Osteoblast (primary cell): ENCODE measurements at regions not wholly inside any gene's neighbourhood (a gene's known extent, or its start where the extent isn't known, plus 50 kb on each side); places are given as distances from the start of the nearest gene placed in this dataset.

ENCODE experiments used
- DNase-seq: peaks from one replicate; pipeline ENCODE4 v3.0.0; 2011; ENCODE audit warnings: low spot score, mixed read lengths; ENCODE audit not compliant: insufficient read length; ENCODE audit errors: missing footprints
- H2AFZ ChIP-seq: 2 replicates; pipeline ENCODE4 v1.6.0; 2011; ENCODE audit warnings: mild to moderate bottlenecking, low read length
- H3K27ac ChIP-seq: 2 replicates; pipeline ENCODE4 v1.5.1; 2011; ENCODE audit warnings: mild to moderate bottlenecking, low read depth, low read length, moderate library complexity
- H3K27me3 ChIP-seq: 2 replicates; pipeline ENCODE4 v1.6.0; 2012; ENCODE audit warnings: mild to moderate bottlenecking, control low read depth, inconsistent platforms, low read length, moderate library complexity; ENCODE audit not compliant: insufficient read depth
- H3K36me3 ChIP-seq: 2 replicates; pipeline ENCODE4 v1.5.1; 2011; ENCODE audit warnings: mild to moderate bottlenecking, low read length, control low read depth, moderate library complexity; ENCODE audit not compliant: insufficient read depth
- H3K4me1 ChIP-seq: 2 replicates; pipeline ENCODE4 v1.5.1; 2011; ENCODE audit warnings: mild to moderate bottlenecking, low read length, control low read depth, moderate library complexity; ENCODE audit not compliant: insufficient read depth
- H3K4me2 ChIP-seq: 2 replicates; pipeline ENCODE4 v1.6.0; 2011; ENCODE audit warnings: mild to moderate bottlenecking, low read length; ENCODE audit not compliant: insufficient read depth
- H3K4me3 ChIP-seq: fragments of 200-600 bp; sonication (generic); 3 replicates; pipeline ENCODE4 v1.5.1; 2012; ENCODE audit warnings: mild to moderate bottlenecking, low read length, inconsistent platforms; ENCODE audit not compliant: insufficient read depth
- H3K79me2 ChIP-seq: 2 replicates; pipeline ENCODE4 v1.6.0; 2012; ENCODE audit warnings: mild to moderate bottlenecking, low read length, control low read depth, inconsistent platforms; ENCODE audit not compliant: insufficient read depth
- H3K9me3 ChIP-seq: 2 replicates; pipeline ENCODE4 v1.5.1; 2011; ENCODE audit warnings: low read depth, low read length, control low read depth
- H4K20me1 ChIP-seq: 2 replicates; pipeline ENCODE4 v1.6.0; 2012; ENCODE audit warnings: mild to moderate bottlenecking, low read length, control low read depth; ENCODE audit not compliant: insufficient read depth
- TF ChIP-seq, protein P1 (sequence below): IDR thresholded peaks from 2 replicates; pipeline ENCODE4 v1.5.1; 2011; ENCODE audit warnings: mild to moderate bottlenecking, low read depth, low read length, moderate library complexity; ENCODE audit errors: extremely low read depth

GRCh38 chr9:29906065-29906464, 2332.8 kb upstream of the C9orf72 start:
- no peaks in the 10 kb centered on the region for H3K9me3 ChIP-seq
- H3K27ac ChIP-seq = no peak overlapping the region
- H2AFZ ChIP-seq = no peak overlapping the region
- no peaks in the 10 kb centered on the region for H3K36me3 ChIP-seq
- no peaks in the 10 kb centered on the region for H4K20me1 ChIP-seq
- TF ChIP-seq, protein P1, sequence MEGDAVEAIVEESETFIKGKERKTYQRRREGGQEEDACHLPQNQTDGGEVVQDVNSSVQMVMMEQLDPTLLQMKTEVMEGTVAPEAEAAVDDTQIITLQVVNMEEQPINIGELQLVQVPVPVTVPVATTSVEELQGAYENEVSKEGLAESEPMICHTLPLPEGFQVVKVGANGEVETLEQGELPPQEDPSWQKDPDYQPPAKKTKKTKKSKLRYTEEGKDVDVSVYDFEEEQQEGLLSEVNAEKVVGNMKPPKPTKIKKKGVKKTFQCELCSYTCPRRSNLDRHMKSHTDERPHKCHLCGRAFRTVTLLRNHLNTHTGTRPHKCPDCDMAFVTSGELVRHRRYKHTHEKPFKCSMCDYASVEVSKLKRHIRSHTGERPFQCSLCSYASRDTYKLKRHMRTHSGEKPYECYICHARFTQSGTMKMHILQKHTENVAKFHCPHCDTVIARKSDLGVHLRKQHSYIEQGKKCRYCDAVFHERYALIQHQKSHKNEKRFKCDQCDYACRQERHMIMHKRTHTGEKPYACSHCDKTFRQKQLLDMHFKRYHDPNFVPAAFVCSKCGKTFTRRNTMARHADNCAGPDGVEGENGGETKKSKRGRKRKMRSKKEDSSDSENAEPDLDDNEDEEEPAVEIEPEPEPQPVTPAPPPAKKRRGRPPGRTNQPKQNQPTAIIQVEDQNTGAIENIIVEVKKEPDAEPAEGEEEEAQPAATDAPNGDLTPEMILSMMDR = no peak
- no peaks in the 10 kb centered on the region for H3K27me3 ChIP-seq
- no peaks in the 10 kb centered on the region for H3K79me2 ChIP-seq
- no peak overlapping the region for H3K4me3 ChIP-seq
- no peak for DNase-seq
- H3K4me2 ChIP-seq = no peak overlapping the region
- no peaks in the 10 kb centered on the region for H3K4me1 ChIP-seq

GRCh38 chr9:29928072-29928471, 2354.8 kb upstream of the C9orf72 start:
- no peaks in the 10 kb centered on the region for H3K4me1 ChIP-seq
- H2AFZ ChIP-seq = no peak overlapping the region
- H3K79me2 ChIP-seq = no peaks in the 10 kb centered on the region
- no peak overlapping the region for H3K4me2 ChIP-seq
- DNase-seq = no peak
- no peaks in the 10 kb centered on the region for H3K27me3 ChIP-seq
- H3K9me3 ChIP-seq = no peaks in the 10 kb centered on the region
- TF ChIP-seq, protein P1 = no peak
- H4K20me1 ChIP-seq = no peaks in the 10 kb centered on the region
- H3K4me3 ChIP-seq = no peak overlapping the region
- H3K27ac ChIP-seq = no peak overlapping the region
- H3K36me3 ChIP-seq = no peaks in the 10 kb centered on the region

GRCh38 chr9:29939559-29939958, 2366.3 kb upstream of the C9orf72 start:
- Histone ChIP-seq H3K27me3 (no peaks in the 10 kb centered on the region), H3K4me2 (no peak overlapping the region), H3K4me1 (no peaks in the 10 kb centered on the region), H3K27ac (no peak overlapping the region), H3K9me3 (no peaks in the 10 kb centered on the region), H4K20me1 (no peaks in the 10 kb centered on the region), H3K79me2 (no peaks in the 10 kb centered on the region), H2AFZ (no peak overlapping the region), H3K4me3 (no peak overlapping the region), H3K36me3 (no peaks in the 10 kb centered on the region)
- TF ChIP-seq, protein P1 = no peak
- DNase-seq = no peak

- Histone ChIP-seq H3K9me3 (no peaks in the 10 kb centered on the region), H3K4me3 (no peak overlapping the region), H3K79me2 (no peaks in the 10 kb centered on the region), H3K4me1 (no peaks in the 10 kb centered on the region), H3K36me3 (no peaks in the 10 kb centered on the region), H2AFZ (no peak overlapping the region), H3K4me2 (no peak overlapping the region), H3K27me3 (no peaks in the 10 kb centered on the region), H4K20me1 (no peaks in the 10 kb centered on the region), H3K27ac (no peak overlapping the region)
- DNase-seq = no peak
- TF ChIP-seq, protein P1 = no peak
Measured at GRCh38 chr9:29945012-29945411, 2371.7 kb upstream of the C9orf72 start.
